ENCODE measurements at regions not wholly inside any gene's neighbourhood (a gene's known extent, or its start where the extent isn't known, plus 50 kb on each side); places are given as distances from the start of the nearest gene placed in this dataset.

DNA sequence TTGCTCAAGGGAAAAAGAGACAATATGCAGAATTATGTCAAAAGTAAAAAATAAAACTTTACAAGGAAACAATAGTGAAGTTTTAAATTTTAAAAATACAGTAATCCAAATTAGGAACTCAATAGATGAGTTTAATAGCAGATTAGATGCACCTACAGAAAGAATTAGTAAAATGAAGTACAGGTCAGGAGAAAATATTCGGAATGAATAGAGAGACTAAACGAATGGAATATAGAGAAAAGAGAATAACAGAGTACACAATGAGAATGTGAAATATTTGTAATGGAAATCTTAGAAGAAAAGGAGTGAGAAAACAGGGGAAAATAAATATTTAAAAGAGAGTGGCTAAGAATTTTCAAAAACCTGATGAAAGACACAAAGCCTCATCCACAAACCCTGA is 275.7 kb upstream of the MMADHC start:
- TF ChIP-seq, protein P1, sequence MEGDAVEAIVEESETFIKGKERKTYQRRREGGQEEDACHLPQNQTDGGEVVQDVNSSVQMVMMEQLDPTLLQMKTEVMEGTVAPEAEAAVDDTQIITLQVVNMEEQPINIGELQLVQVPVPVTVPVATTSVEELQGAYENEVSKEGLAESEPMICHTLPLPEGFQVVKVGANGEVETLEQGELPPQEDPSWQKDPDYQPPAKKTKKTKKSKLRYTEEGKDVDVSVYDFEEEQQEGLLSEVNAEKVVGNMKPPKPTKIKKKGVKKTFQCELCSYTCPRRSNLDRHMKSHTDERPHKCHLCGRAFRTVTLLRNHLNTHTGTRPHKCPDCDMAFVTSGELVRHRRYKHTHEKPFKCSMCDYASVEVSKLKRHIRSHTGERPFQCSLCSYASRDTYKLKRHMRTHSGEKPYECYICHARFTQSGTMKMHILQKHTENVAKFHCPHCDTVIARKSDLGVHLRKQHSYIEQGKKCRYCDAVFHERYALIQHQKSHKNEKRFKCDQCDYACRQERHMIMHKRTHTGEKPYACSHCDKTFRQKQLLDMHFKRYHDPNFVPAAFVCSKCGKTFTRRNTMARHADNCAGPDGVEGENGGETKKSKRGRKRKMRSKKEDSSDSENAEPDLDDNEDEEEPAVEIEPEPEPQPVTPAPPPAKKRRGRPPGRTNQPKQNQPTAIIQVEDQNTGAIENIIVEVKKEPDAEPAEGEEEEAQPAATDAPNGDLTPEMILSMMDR (IDR thresholded peaks at IDR 0.05), result no peak
- TF ChIP-seq POLR2A (IDR thresholded peaks at IDR 0.05), result no peak
